Endothelial cell of umbilical vein (primary cell): ENCODE measurements at regions not wholly inside any gene's neighbourhood (a gene's known extent, or its start where the extent isn't known, plus 50 kb on each side); places are given as distances from the start of the nearest gene placed in this dataset.

Experiments used
- BruUV-seq: library from RNA; stranded (reverse); fragments of 400-500 nt; replicated peaks from 2 replicates; lab custom pipeline; 2021; lab: Mats Ljungman, UMichigan
- CTCF ChIA-PET: fragments of 300-600, 350-600 bp; sonication (Branson Sonifier 250); formaldehyde crosslinking; loops from one replicate; lab custom pipeline; 2021; ENCODE audit warnings: antibody characterized with exemption, inconsistent platforms; lab: Charles Lee
- POLR2A ChIA-PET: fragments of 300-600, 350-600 bp; sonication (Branson Sonifier 250); formaldehyde crosslinking; loops from one replicate; lab custom pipeline; 2021; ENCODE audit warnings: antibody characterized with exemption, inconsistent platforms; lab: Charles Lee
- DNase-seq: peaks from one replicate; pipeline ENCODE4 v3.0.0-alpha.2; 2011; ENCODE audit warnings: low read depth, low spot score
- FAIRE-seq: peaks from 2 replicates; lab custom pipeline; 2011; peaks lifted over from hg19 to GRCh38; lab: Jason Lieb, UNC
- H2AFZ ChIP-seq: 2 replicates; pipeline ENCODE4 v1.6.0; 2012; ENCODE audit warnings: low read depth, low read length, control low read depth, inconsistent platforms
- H3K27ac ChIP-seq: 2 replicates; pipeline ENCODE4 v1.5.1; 2011; ENCODE audit warnings: low read depth, mild to moderate bottlenecking, control low read depth, low read length, moderate library complexity; ENCODE audit not compliant: insufficient read depth
- H3K27me3 ChIP-seq, 2 experiments: 2 replicates each; pipeline versions ENCODE4 v1.6.0 to v1.6.1; 2011; ENCODE audit warnings: low read length in 2 of 2, mixed read lengths in 1 of 2; ENCODE audit not compliant: control insufficient read depth in 2 of 2, insufficient read depth in 2 of 2
- H3K36me3 ChIP-seq, 2 experiments: 2 replicates in 1 of 2; 3 replicates in 1 of 2; pipeline ENCODE4 v1.5.1; 2011; ENCODE audit warnings: low read length in 2 of 2, mild to moderate bottlenecking in 1 of 2, moderate library complexity in 1 of 2; ENCODE audit not compliant: control insufficient read depth in 2 of 2, insufficient read depth in 2 of 2; ENCODE audit errors: extremely low read depth in 1 of 2
- H3K4me1 ChIP-seq: 3 replicates; pipeline ENCODE4 v1.5.1; 2011; ENCODE audit warnings: mild to moderate bottlenecking, low read length; ENCODE audit not compliant: control insufficient read depth, insufficient read depth; ENCODE audit errors: extremely low read depth
- H3K4me2 ChIP-seq: 2 replicates; pipeline ENCODE4 v1.6.1; 2011; ENCODE audit warnings: low read length, control low read depth, mixed read lengths; ENCODE audit not compliant: insufficient read depth
- H3K4me3 ChIP-seq, 3 experiments: fragments of 200-600 bp in 1 of 3; sonication (generic), shearing (Covaris generic) in 1 of 3; replicated peaks in 1 of 3; 2 replicates each; pipeline ENCODE4 v1.5.1; 2011 to 2016; ENCODE audit warnings: control low read depth in 3 of 3, low read length in 3 of 3, mild to moderate bottlenecking in 2 of 3, inconsistent platforms in 1 of 3, low read depth in 1 of 3, moderate library complexity in 1 of 3; ENCODE audit not compliant: insufficient read depth in 1 of 3
- H3K79me2 ChIP-seq: 2 replicates; pipeline ENCODE4 v1.6.0; 2012; ENCODE audit warnings: low read length, inconsistent platforms; ENCODE audit not compliant: control insufficient read depth, insufficient read depth
- H3K9ac ChIP-seq: replicated peaks from 2 replicates; pipeline ENCODE3; 2011; ENCODE audit warnings: low read length, control low read depth; ENCODE audit not compliant: insufficient read depth; ENCODE audit errors: extremely low read depth
- H3K9me1 ChIP-seq: replicated peaks from 3 replicates; pipeline ENCODE4 v1.6.0; 2011; ENCODE audit warnings: mild to moderate bottlenecking, low read length; ENCODE audit not compliant: control insufficient read depth, insufficient read depth; ENCODE audit errors: extremely low read depth
- H3K9me3 ChIP-seq: replicated peaks from 2 replicates; pipeline ENCODE4 v1.5.1; 2012; ENCODE audit warnings: low read length, inconsistent platforms; ENCODE audit not compliant: control insufficient read depth, insufficient read depth
- H4K20me1 ChIP-seq: replicated peaks from 2 replicates; pipeline ENCODE3; 2011; ENCODE audit warnings: mild to moderate bottlenecking, low read length; ENCODE audit not compliant: control insufficient read depth, insufficient read depth; ENCODE audit errors: extremely low read depth
- CTCF ChIP-seq, 2 donors: IDR thresholded peaks; 1 replicate in 1 of 2; 2 replicates in 1 of 2; pipeline ENCODE4 v1.5.1; 2011; ENCODE audit warnings: low read length in 2 of 2, mild to moderate bottlenecking in 2 of 2, moderate library complexity in 2 of 2, control low read depth in 1 of 2, inconsistent platforms in 1 of 2, low read depth in 1 of 2; ENCODE audit not compliant: insufficient read depth in 1 of 2; ENCODE audit errors: extremely low read depth in 1 of 2
- EZH2 ChIP-seq: IDR thresholded peaks from 2 replicates; pipeline ENCODE4 v1.6.1; 2012; ENCODE audit warnings: borderline replicate concordance, low read depth, mild to moderate bottlenecking, moderate library complexity, low read length, inconsistent platforms; ENCODE audit not compliant: severe bottlenecking
- FOS ChIP-seq: IDR thresholded peaks from 2 replicates; pipeline ENCODE4 v1.6.1; 2011; ENCODE audit warnings: mild to moderate bottlenecking, low read length, moderate library complexity, borderline replicate concordance; ENCODE audit not compliant: insufficient read depth
- JUN ChIP-seq: IDR thresholded peaks from 2 replicates; pipeline ENCODE4 v1.6.1; 2011; ENCODE audit warnings: borderline replicate concordance, low read depth; ENCODE audit not compliant: insufficient read length, insufficient read depth
- MAX ChIP-seq: IDR thresholded peaks from 2 replicates; pipeline ENCODE4 v1.6.1; 2011; ENCODE audit not compliant: insufficient read depth, insufficient read length
- MYC ChIP-seq: IDR thresholded peaks from one replicate; pipeline ENCODE4 v1.6.1; 2011; ENCODE audit warnings: mild to moderate bottlenecking, low read depth, low read length
- POLR2A ChIP-seq: IDR thresholded peaks from 2 replicates; pipeline ENCODE4 v1.6.1; 2012; ENCODE audit warnings: low read depth, mild to moderate bottlenecking, control low read depth, low read length
- dilution Hi-C: fragments of 300-500 bp; cut with MboI; formaldehyde crosslinking; loops from one replicate; pipeline ENCODE4 v1.15.0; 2019; ENCODE audit warnings: low sequenced_read_pairs; ENCODE audit not compliant: extremely low pct_ligation_motif_present
- intact Hi-C: fragments of 100-400 bp; cut with micrococcal nuclease; formaldehyde crosslinking; loops from one replicate; pipeline ENCODE4 v1.10.0; 2022

- H3K4me1 ChIP-seq, result no peaks in the 10 kb centered on the region
- no peak overlapping the region for H3K9ac ChIP-seq
- ChIA-PET CTCF (interaction anchor here (1.0 to 1.4 kb wide), 3 partner anchors 9 to 65 kb away, joined by 3 to 5 read pairs (median 3); no protein-coding TSS in a partner anchor), POLR2A (no interaction called here)
- no peak for TF ChIP-seq POLR2A
- TF ChIP-seq MYC, result no peak
- no peak for TF ChIP-seq CTCF (IDR thresholded peaks at IDR 0.05; ENCODE audit: extremely low read depth in 1 of 2, insufficient read depth in 1 of 2, low read depth in 1 of 2, low read length in 2 of 2)
- TF ChIP-seq EZH2, result no peak
- TF ChIP-seq MAX, result no peak
- TF ChIP-seq JUN, result no peak
- TF ChIP-seq FOS, result no peak
- BruUV-seq, result no TSS peak
- no peak overlapping the region for H3K4me3 ChIP-seq
- FAIRE-seq (no peak), DNase-seq (no peak)
- no peaks in the 10 kb centered on the region for H3K79me2 ChIP-seq
- no peak overlapping the region for H2AFZ ChIP-seq
- intact Hi-C loops (no loop called here), dilution Hi-C loops (no loop called here)
- H4K20me1 ChIP-seq, result no peaks in the 10 kb centered on the region
- no peaks in the 10 kb centered on the region for H3K9me1 ChIP-seq
- no peaks in the 10 kb centered on the region for H3K36me3 ChIP-seq
- H3K27ac ChIP-seq, result no peak overlapping the region
- H3K9me3 ChIP-seq, result no peaks in the 10 kb centered on the region
- H3K4me2 ChIP-seq, result no peak overlapping the region
- no peaks in the 10 kb centered on the region for H3K27me3 ChIP-seq
These were observed 145.9 kb downstream of the RTP5 start for GRCh38 chr2:242015108-242016065.
